ENCODE measurements at regions not wholly inside any gene's neighbourhood (a gene's known extent, or its start where the extent isn't known, plus 50 kb on each side); places are given as distances from the start of the nearest gene placed in this dataset.
A peak's percentile ranks its signal among the peaks of the same experiment; 100 is the strongest.

- DNase-seq (ENCODE audit: low read depth), result no peak
These were observed 225.9 kb downstream of the PTPRC start for GRCh38 chr1:198864695-198865094.

DNA sequence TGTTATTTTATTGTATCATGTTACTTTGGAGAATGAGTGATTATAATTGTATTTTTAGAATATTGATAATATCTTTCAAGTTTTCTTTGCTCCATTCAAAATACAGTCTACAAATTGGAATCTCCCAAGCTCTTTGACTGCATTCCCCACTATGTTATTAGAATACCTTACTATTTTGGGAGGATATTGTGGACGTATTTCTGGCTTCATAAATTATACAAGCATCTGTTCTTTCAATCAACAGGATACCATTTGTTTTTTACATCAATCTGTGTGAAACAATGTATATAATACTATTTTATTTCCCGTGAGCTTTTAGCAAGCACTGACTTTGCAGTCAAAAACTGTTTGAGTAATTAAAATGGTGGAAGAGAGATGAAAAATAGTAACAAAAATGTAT, 226.5 kb downstream of the PTPRC start:
- DNase-seq (ENCODE audit: low read depth), result no peak

DNA sequence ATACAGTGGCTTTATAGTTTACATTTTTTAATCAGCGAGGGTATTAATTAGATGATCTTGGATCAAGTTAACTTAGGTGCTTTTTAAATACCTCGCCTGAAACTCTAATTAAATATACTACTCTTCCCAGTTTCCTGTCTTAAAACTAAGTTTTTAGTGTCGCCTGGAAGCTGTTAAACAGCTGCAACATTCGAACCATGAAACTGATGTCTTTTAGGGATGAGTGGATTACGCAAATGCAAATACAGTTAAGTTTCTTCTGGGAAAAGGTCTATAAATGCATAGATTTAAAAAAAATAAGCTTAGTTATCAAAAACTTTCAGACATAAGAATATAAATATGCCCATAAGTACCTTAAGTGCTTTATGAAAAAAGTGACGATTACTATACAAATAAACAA, 228.3 kb downstream of the PTPRC start:
- peak; percentile 14 for DNase-seq (ENCODE audit: low read depth)

DNA sequence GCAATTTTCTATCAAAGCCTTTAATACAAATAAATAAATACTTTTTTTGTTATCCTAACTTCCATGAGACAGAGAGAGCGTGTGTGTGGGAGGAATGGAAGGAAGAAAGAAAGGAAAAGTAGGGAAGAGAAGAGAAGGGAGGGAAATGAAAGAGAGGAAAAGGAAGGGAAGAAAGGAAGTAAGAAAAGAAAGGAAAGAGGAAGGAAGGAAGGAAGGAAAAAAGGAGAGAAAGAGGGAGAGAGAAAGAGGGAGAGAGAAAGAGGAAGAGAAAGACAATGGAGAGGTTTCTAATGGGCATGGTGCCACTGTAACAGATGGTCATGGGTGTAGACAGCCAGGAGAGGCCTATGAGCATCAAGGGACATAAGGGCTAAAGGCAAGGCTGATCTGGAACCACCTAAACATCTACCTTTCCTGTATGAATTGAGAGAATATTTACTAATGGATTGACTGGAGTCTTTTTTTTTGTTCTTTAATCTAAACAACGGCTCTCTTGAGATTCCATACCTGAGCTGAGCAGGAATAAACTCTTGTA, 234.9 kb downstream of the PTPRC start:
- no peak for DNase-seq (ENCODE audit: low read depth)

GRCh38 chr1:198876371-198876871, 237.6 kb downstream of the PTPRC start:
- DNase-seq (ENCODE audit: low read depth), result no peak

DNA sequence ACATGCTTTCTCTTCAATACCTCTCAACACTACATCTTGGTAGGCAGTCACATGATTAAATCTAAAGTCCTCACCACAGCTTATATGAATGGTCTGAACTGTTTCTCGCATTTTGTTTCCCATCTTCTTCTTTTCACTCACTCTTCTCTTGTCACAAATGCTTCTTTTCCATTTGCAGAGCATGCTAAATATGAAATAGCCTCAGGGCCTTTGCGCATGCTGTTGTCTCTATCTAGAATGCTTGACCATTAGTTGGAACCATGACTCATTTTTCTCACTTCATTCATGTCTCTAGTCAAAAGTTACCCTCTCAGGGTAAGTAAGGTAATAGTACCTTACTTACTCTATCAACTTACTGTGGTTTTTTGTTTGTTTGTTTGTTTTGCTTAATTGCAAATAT, 239.7 kb downstream of the PTPRC start:
- DNase-seq (ENCODE audit: low read depth), result no peak

GRCh38 chr1:198879711-198880306, 241.0 kb downstream of the PTPRC start:
- no peak for DNase-seq (ENCODE audit: low read depth)

- DNase-seq (ENCODE audit: low read depth), result no peak
These were observed 241.6 kb downstream of the PTPRC start for GRCh38 chr1:198880397-198880796.

GRCh38 chr1:198880818-198881597, 242.2 kb downstream of the PTPRC start:
- DNase-seq (ENCODE audit: low read depth), result no peak

- DNase-seq (ENCODE audit: low read depth), result no peak
These were observed 244.3 kb downstream of the PTPRC start for GRCh38 chr1:198883184-198883583.

DNA sequence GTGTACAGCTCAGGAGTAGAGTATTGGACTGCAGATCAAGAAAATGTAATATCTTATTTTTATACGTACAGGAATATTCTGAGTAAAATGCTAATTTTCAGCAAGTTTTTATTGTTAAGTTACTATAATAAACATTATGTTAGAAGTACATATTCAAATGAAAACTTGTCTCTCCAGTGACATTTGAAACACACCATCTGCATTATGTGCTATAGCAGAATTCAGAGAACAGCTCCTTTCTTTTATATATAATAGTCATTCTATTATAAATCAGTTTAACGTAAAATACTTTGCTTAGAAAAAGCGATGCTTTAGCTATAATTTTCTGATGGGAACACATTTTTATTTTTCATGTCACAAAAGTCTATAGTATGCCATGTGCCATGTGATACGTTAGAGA, 249.0 kb downstream of the PTPRC start:
- DNase-seq (ENCODE audit: low read depth), result no peak

DNA sequence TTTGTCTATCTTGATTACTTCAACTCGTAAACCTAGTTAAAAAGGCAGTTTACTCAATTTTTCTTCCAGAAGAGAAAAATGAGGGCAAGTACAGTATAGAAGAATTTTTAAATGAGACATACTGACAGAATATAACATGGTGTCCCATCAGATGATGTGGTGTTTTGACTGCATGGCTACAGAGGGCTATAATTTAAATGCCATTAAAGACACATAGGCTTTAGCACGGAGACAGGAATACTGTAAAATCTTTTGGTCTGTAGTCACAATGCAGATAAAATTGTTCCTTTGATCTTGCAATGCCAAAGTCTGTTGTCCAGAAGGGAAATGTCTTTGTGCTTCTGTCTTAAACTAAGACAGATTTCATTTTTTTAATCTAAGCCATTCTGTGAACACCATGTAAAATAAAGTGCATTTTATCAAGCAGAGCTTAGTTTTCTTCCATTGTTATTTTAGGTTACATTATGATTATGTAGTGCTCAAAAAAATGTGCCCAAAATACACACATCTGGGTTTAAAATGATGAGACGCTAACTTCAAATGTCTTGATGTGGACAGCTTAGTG, 249.6 kb downstream of the PTPRC start:
- no peak for DNase-seq (ENCODE audit: low read depth)

DNA sequence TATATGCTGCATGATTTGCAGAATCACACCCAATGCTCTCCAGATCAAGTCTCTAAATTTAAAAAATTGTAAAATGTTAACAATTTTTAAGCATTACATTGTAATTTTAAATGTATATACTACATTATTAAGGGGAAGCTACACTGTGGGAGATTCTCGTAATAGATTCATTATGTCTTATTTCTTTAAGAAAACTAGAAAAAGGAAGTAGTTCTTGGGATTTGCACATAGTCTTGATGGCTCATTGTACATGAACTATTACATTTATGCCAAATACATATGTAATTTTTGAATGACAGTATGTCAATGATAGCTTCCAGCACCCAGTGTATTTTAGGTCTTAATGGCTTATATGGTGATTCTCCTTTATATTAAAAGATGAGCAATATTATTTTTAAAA, 250.3 kb downstream of the PTPRC start:
- DNase-seq (ENCODE audit: low read depth), result no peak

GRCh38 chr1:198889749-198890148, 250.9 kb downstream of the PTPRC start:
- no peak for DNase-seq (ENCODE audit: low read depth)

- DNase-seq (ENCODE audit: low read depth), result no peak
These were observed 251.5 kb downstream of the PTPRC start for GRCh38 chr1:198890214-198890930.

DNA sequence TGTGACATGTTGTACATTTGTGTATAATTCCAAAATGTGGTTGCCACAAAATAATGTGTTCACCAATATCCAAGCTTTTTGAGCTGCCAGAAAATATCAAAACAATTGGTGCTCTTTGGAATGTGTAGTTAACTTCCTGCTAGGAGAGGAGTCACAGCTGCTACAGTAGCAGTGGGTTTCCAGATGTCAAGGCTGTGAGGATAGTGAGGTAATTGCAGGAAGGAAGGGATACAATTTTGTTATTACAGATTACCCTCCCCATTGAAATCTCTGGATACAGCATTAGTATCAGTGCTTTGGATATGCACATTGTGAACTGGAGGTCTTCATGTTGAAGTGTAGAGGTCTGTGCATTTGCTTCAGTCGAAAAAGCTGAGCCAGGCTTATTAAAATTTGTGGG, 253.2 kb downstream of the PTPRC start:
- DNase-seq (ENCODE audit: low read depth), result no peak

DNA sequence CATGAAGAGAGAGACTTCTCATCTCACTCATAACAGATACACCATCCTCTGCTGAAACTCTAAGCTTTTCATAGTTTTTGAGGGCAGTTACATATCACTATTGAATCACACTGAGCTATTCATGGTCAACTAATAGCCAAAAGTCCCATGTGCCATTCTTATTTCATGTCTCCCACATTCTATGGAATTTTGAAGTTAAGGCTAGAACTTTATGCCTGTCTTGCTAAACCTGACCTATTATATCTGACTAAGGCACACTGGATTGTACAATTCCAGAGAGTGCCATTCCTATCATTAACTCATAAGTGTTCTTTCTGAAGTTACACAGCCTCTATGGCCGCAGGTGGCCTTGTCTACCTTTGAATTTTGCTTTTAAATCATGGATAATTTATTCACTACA, 254.3 kb downstream of the PTPRC start:
- DNase-seq (ENCODE audit: low read depth), result no peak

- DNase-seq (ENCODE audit: low read depth), result no peak
These were observed 255.1 kb downstream of the PTPRC start for GRCh38 chr1:198893763-198894444.

DNA sequence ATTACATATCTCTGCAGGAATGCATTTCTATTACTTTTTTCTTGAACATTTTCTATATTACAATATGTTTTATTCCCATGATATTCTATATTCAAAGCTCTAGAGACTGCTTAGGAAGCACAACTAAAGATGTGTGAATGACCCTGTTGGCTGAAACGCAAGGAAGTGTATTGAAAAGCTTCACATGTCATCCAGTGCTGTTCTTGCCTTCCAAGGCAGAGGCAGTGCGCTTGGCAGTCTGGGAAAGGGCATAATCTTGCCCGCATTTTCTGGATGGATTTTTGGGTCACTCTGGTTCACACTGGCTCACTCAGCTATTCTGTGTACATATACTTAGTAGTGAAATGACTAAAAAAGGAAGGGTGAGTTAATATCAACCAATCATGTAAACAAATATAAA, 262.4 kb downstream of the PTPRC start:
- no peak for DNase-seq (ENCODE audit: low read depth)

GRCh38 chr1:198902655-198903054, 263.8 kb downstream of the PTPRC start:
- DNase-seq (ENCODE audit: low read depth), result no peak

- DNase-seq (ENCODE audit: low read depth), result no peak
These were observed 264.4 kb downstream of the PTPRC start for GRCh38 chr1:198903203-198903602.

GRCh38 chr1:198903621-198904020, 264.8 kb downstream of the PTPRC start:
- DNase-seq (ENCODE audit: low read depth), result no peak
